ENCODE measurements at regions not wholly inside any gene's neighbourhood (a gene's known extent, or its start where the extent isn't known, plus 50 kb on each side); places are given as distances from the start of the nearest gene placed in this dataset.
"Not testable (repeated sequence)": the region's sequence is repeated elsewhere in the genome, so short reads cannot be mapped to it uniquely, and the experiment has no call there.

DNA sequence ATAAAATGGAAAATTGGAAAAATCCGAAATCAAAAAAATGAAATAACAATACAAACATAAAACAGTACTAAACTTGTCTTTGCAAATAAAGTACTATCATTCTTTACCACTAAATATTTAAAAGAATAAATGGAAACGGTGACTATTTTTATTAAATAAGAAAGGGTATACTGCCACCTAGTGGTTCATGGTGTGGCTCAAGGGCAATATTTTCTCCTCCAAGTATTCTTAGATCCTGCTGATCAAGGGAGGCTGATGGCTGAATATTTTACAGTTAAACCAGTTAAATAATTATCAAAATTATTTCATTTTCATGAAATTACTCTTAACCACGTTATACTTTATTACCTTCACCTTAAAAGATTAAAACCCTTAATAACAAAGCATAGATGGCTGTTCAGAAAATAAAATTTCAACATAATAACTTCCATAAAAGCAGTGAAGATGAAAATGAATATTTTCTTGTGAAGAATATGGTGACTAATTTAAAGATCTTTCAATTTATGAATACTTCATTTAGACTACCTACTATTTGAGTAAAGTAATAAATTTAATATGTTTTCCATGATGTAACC, 1793.9 kb downstream of the NCAM2 start:
- peak; percentile 81 to 85 for DNase-seq

DNA sequence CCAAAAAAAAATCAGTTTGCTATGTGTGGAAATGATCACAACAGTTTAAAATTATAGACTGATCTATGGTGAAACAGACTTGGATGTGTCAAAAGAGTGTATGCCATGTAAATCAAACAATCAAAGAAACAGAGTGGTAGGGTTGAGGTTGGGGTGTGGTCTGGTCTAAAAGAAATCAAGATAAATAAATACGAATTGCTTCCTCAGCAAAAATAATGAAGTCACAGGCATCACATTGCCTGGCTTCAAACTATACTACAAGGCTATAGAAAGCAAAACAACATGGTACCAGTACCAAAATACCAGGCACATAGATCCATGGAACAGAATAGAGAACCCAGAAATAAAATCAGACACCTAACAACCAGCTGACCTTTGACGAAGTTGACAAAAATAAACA, 1796.9 kb downstream of the NCAM2 start:
- DNase-seq, result no peak

DNA sequence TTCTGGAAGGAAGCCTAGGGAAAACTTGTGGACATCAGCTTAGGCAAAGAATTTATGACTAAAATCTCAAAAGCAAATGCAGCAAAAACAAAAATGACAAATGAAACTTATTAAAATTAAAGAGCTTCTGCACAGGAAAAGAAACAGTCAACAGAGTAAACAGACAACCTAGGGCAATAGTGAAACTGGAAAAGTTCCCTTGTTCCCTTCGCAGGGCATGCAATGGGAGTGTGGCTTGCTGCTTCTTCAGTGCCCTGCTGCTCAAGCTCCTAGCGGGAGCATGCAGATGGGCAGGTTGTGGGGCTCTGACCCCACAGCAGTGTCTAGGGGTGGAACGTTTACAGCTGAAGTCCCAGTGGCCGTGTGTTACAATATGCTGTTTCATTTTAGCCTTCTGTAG, 1797.4 kb downstream of the NCAM2 start:
- no peak for DNase-seq

DNA sequence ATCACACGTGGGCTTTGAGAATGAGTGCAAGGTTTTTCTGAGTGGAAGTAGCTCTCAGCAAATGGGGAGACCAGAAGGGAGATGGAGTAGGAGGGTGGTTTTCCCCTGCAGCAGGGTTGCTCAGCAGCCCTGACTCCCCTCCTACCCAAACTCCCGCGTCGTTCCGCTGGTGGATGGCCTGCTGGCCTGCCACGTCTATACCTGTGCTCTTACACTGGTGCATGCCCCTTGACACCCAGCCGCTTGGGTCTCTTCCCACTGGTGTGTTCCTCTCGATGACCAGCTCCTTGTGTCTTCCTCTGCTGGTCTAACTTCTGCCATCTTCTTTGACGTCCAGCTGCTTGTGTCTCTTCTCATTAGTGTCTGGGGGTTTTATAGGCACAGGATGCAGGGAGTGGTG, 1797.9 kb downstream of the NCAM2 start:
- DNase-seq, result no peak

DNA sequence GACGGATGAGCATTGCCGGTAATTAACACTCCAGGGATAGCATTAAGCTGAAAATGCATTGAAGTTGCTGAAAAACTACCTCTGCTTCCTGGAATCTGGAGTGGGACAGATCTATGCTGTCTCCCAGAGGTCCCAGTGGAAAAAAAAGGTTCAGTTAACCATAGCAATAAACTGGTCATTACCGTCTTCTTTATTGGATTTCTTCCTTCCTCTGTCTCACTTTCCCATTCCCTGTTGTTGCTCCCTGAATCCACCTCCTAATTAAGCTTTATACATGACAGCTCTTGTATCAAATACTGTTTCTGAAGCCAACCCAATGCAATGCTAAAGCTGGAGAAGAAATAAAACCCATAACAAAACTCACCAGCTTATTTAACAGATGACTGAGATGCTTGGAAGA, 1805.9 kb downstream of the NCAM2 start:
- no peak for DNase-seq

DNA sequence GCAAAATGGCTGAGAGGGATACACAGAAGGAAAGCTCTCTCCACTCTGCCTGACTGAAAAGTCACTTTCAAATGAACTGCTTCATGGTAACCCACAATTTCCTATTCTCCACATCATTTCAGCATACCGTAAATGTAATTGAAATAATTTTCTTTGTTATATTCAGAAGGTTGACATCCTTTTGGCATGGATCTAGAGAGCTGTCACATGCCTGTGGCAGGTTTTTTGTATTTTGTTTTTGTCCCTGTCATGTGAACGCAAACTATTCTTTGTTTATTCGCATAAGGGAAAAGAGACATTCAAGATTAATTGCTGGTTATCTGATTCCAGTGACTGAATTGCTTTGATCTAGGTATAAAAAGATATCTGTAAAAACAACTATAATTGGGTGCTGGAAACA, 1808.1 kb downstream of the NCAM2 start:
- no peak for DNase-seq

DNA sequence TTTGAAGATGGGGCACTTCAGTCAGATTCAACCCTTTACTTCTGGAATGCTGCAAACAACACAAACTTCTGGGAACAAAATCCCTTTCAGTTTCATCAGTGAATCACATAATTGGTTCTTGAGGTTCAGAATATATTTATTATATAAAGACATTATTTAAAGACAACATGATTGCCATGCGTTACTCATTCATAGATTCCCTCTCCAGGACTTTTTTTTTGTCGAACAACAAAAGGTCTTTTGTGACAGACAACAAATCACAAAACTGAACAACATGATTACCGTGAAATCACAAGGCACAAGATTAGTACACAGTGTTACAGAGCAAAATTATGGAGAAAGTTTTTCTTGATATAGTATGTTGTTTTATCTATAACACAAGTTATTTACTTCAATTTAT, 1815.0 kb downstream of the NCAM2 start:
- DNase-seq, result no peak

DNA sequence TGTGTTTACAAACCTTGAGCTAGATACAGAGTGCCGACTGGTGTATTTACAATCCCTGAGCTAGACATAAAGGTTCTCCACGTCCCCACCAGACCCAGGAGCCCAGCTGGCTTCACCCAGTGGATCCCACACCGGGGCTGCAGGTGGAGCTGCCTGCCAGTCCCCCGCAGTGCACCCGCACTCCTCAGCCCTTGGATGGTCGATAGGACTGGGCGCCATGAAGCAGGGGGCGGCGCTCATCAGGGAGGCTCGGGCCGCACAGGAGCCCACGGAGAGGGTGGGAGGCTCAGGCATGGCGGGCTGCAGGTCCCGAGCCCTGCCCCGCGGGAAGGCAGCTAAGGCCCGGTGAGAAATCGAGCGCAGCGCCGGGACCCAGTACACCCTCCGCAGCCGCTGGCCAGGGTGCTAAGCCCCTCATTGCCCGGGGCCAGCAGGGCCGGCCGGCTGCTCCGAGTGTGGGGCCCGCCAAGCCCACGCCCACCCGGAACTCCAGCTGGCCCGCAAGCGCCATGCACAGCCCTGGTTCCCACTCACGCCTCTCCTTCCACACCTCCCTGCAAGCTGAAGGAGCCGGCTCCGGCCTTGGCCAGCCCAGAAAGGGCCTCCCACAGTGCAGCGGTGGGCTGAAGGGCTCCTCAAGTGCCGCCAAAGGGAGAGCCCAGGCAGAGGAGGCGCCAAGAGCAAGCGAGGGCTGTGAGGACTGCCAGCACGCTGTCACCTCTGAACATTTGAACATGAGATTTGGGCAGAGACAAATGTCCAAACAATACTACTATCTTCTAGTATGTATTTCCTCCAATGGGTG, 1820.7 kb downstream of the NCAM2 start:
- DNase-seq, result not testable (repeated sequence)

DNA sequence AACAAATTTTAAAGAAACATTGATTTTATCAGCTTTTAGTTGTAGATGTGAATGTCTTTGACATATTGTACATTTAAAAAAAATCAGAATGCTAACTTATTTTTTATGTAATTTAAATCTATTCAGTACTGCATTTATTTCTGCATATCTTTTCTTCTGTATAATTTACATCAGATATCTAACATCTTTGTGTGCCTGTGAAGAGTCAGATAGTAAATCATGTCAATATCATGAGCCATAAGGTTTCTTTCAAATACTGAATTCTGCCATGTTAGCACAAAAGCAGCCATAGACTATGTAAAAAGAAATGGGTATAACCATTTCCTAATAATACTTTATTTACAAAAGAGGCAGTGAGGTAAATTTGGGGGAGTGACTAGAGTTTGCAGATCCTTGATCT, 1829.2 kb downstream of the NCAM2 start:
- no peak for DNase-seq

DNA sequence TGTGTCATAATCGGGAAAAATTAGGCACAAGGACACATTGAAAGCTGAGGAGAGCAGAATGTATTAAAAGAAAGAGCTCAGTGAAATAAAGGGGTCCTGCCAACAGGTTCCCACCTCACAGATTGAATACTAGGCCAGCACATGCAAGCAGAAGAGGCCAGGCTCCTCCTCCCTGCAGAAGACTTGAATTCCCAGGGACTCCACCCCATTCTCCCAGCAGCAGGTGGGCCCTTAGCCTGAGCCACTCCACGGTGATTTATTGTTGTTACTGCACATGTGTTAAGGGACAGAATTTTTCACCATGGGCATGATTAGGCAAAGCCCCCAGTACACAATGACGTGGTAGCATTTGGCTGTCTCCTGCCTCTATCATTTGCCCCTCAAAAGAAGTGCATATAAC, 1844.7 kb downstream of the NCAM2 start:
- DNase-seq, result no peak

DNA sequence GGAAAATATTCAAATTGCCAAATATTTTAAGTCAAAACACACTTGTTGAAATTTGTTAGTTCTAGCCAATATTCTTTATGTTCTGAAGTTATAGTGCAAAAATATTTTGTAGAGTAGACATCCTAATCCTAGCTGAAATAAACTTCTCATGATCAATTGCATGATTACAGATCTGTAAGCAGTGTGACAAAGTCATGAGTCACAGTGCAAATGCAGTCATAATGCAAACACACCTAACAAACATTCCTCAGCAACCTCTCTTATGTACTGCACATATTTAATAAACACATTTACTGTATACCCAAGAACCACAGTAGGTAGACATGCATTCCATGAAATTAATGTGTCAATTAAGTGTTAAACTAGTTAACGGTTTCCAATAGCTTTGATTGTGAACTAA, 1857.4 kb downstream of the NCAM2 start:
- no peak for DNase-seq

DNA sequence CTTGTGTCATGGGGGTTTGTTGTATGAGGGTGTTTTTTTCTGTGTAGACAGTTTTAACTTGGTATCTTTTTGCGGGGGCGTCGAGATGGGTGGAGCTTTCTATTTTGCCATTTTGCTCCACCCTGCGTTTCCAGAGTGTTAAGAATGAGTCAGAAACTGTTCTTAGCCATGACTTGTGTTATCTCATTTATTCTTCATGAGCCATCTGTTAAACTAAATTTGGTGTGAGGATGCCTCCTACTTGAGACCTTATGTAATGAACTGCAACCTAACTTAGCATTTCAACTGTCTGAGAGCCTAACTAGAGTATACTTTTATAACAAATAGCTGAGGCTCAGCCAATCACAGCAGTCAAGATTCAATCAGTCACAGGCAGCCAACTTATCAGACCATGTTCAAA, 1873.5 kb downstream of the NCAM2 start:
- no peak for DNase-seq

DNA sequence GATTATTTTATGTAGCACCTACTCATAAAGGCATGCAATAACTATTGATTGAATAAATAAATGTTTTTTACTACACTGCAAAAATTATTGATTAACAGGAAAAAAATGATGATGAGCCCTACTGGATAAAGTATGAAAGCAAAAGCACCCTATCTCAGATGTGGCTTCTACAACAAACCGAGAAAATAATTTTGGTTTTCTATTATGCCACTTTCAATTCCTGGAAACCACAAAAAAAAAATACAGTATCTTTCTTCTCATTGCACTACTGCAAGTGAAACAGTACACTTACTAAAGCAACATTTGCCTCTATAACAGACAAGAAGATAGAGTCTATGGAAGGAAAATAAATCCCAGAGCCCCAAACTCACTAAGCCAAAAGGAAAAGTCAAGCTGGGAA, 1882.4 kb downstream of the NCAM2 start:
- no peak for DNase-seq

DNA sequence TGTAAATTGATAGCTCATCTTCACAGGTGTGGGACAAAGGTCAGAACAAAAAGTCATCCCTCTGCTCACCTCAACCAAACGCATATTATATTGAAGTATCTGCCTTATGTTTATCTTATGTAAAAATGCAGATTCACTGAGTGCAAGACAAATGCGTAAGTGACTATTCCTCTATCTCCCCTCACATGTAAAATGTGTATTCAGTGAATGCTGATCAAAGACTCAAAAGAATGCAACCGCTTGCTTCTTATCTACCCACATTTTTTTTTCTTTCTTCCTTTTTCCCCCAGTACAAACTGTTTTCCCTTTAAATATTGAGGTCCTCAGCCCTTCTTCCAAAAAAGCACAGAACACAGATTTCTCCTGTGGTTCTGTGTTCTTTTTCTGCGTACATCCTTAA, 1882.9 kb downstream of the NCAM2 start:
- no peak for DNase-seq

DNA sequence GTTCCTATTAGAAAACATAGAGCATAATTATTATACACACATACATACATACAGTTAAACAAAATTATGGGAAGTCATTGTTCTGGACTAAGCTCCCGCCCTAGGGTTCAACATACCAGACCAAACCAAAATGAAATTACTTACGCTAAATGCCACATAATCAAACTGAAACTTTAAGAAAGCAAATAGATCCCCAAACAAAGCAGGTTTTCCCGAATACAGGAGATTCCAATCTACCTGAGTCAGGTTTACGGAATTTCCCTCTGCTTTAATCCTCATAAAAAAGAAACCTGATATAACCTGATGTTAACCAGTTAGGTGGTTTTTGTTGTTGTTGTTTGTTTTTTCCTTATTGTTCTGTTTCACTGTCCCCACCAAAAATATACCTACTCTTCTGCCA, 1886.9 kb downstream of the NCAM2 start:
- no peak for DNase-seq

DNA sequence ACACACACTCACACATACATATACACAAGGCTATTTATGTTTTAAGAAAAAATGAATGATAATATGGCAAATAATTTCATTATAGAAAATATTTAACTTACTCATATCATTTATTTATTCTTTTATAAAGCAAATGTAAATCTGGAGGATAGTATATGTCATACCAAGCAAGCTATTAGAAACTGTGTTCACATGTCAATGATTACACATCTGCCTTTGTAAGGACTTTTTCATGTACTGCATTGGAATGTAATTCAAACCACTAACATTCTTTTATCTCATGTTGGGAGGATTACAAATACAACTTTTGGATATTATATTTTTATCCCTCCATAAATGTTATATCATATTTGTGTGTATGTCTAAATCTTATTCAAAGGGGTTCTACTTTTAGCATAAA, 1887.4 kb downstream of the NCAM2 start:
- DNase-seq, result no peak

DNA sequence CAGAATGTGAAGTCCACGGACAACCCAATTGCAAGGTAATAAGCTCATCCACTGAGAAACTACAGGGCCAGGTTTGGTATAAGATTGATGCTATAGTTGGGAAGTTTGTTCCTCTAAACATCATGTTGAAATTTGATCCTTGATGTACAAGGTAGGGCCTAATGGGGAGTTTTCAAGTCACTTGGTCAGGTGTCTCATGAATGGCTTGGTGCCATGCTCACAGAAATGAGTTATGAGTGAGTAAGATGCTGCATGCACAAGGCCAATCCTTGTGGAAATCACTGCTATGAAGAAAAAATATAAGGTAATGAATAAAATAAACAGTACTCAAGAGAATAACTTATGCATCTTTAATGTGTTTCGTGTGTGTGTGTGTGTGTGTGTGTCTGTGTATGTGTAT, 1891.2 kb downstream of the NCAM2 start:
- DNase-seq, result no peak

DNA sequence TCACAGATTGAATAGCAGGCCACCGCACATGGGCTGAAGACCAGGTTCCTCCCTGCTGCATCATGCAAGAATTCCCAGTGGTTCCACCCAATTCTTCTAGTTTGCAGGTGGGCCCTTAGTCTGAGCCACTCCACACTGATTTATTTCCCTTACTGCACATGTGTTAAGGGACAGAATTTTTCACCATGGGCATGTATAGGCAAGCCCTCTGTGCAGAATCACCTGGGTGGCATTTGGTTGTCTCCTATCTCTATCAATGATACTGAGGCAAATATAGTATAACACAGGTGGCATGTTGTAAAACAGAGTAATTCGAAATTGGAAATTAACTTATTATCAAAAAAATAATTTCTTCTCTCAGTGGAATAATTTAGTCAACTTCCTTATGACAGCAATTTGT, 1892.4 kb downstream of the NCAM2 start:
- DNase-seq, result no peak

DNA sequence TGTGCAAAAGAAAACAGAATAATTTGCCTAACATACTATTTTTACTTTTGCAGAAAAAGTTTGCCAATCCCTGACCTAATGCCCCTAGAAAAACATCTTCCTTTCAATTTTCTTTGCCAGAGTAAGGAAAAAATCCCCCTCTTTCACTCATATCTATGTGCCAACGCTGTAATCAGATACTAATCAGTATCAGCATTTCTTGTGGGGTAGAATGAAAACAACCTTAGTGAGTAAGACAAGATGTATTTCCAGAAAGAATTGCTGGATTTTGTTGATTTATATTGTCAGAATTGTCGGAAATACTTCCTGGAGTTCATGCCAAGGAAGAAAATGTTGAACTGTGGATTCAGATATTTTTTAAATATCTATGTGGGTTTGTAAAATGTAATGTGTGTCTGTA, 1893.8 kb downstream of the NCAM2 start:
- DNase-seq, result no peak

DNA sequence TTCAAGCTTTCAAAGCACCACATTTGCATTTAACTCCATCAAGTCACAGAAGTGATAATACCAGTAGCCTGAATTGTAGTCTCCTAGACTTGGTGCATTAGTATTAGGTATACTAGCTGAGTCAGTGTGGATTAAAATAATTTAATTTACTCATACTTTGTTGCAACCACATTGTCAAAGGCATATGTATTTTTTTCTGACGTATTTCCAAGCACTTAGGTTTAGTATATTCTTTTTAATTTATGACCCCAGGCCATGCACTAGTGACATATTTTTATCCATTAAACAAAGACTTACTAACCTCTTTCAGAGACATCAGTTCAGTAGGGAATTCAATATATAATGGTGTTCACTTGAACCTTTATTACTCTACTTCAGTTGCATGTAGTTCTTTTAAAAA, 1894.5 kb downstream of the NCAM2 start:
- no peak for DNase-seq

DNA sequence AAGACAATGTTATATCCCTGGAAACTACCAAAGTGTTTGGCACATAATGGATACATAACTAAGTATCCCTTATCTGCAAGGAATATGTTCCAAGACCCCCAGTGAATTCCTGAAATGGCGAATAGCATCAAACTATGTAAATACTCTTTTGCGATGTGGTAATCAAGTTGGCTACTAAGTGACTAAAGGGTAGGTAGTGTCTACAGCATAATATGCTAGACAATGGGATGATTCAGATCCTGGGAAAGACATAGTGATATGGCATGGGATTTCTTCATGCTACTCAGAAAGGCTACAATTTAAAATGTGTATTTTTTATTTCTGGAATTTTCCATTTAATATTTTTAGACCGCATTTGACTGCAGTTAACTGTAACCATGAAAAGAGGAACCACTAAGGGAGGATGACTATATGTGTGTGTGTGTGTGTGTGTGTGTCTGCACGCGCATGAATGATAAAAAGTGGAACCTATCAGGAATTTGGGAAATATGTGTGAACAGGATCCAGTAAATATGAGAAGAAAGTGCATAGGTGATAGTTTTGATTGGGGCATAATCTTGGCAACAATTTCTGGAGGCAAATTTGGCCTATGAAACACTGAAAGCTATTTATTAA, 1899.9 kb downstream of the NCAM2 start:
- peak; percentile 41 to 50 for DNase-seq

DNA sequence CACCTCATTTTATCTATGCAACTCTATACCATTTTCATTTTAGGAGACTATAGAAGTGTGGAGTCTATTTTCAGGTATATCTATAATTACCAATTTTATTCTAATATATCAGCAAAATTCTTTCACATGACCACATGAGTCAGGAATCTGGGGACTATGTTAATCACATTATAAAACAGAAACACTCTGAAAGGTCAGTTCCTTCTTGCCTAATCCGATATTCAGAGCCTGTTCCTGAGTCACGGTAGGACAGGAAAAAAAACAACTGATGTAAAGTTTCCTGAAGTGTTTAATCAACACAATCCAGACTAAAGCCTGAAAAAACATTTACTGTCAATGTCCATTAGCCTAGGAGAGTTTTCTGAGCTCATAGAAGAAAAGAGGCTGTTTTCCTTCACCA, 1902.3 kb downstream of the NCAM2 start:
- DNase-seq, result no peak

DNA sequence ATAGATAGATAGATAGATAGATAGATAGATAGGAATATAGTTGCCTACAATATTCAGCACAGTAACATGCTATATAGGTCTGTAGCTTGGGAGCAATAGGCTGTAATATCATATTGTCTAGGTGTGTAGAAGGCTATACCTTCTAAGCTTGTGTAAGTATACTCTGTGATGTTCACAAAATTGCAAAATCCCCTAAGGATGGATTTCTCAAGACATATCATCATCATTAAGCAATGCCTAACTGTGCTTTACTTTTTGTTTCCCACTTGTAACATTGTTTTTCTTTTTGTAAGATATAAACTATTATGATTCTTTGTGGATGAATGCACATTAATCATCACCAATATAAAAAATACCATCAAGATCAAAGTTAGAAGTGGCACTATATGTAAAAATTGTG, 1905.6 kb downstream of the NCAM2 start:
- no peak for DNase-seq

DNA sequence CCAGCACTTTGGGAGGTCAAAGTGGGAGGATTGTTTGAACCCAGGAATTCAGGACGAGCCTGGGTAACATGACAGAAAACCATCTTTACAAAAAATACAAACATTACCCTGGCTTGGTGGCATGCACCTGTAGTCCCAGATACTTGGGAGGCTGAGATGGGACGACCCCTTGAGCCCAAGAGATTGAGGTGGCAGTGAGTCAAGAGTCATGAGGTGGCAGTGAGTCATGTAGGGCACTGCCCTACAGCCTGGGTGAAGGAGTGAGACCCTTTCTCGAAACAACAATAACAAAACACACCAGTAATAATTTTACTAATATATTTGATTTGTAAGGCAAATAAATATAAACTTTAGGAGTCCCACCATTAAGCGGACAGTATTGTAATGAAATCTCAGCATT, 1906.2 kb downstream of the NCAM2 start:
- DNase-seq, result no peak

DNA sequence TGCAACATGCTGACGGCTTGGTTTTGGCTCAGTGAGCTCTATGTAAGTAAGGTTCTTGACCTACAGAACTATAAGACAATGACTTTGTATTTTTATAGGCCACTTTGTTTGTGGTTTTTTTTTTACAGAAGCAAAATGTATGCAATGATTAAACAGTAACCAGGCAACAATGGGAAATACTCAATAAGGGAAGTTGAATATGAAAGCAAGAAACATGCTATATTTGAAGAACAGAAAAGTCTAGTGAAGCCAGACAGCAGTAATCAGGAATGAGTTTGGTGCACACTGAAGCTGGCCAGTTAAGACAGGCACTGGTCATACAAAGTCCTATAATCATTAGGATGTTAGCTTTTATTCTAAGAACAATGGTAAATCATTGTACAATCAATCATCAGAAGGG, 1926.8 kb downstream of the NCAM2 start:
- DNase-seq, result peak; percentile 32 to 52
